GM19043 (cell line): ENCODE measurements at regions not wholly inside any gene's neighbourhood (a gene's known extent, or its start where the extent isn't known, plus 50 kb on each side); places are given as distances from the start of the nearest gene placed in this dataset.
A peak's percentile ranks its signal among the peaks of the same experiment; 100 is the strongest.
"Not testable (repeated sequence)": the region's sequence is repeated elsewhere in the genome, so short reads cannot be mapped to it uniquely, and the experiment has no call there.

Experiments used
- ATAC-seq: cut with Tn5 transposase; IDR thresholded peaks from one replicate; pipeline ENCODE4 v1.9.1; 2021; ENCODE audit warnings: low read depth; ENCODE audit not compliant: unreplicated experiment

- ATAC-seq: not testable (repeated sequence)
These were observed 191.0 kb downstream of the CRLF2 start for GRCh38 chrX:1021314-1021993.

GRCh38 chrX:1020634-1021166 lies 191.7 kb downstream of the CRLF2 start:
- ATAC-seq: no peak

DNA sequence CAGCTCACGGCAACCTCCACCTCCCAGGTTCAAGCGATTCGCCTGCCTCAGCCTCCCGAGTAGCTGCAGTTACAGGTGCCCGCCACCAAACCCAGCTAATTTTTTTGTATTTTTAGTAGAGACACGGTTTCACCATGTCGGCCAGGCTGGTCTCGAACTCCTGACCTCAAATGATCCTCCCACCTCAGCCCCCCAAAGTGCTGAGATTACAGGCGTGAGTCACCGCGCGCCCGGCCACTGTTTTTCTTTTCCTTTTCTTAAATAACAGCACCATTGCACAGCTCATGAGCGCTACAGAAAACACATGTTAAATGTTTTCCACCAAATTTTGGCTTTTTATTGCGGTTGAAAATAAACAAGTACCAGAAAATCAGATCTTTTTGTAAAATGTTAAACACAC lies 195.5 kb downstream of the CRLF2 start:
- not testable (repeated sequence) for ATAC-seq

DNA sequence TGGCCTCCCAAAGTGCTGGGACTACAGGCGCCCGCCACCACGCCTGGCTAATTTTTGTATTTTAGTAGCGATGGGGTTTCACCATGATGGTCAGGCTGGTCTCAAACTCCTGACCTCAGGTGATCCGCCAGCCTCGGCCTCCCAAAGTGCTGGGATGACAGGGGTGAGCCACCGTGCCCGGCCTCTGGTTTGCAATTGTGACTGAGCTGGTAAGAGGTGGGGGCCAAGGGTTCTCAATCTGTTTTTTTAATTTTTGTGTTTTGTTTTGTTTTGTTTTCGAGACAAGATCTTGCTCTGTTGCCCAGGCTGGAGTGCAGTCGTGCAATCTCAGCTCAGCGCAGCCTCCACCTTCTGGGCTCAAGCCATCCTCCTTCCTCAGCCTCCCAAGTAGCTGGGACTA lies 196.2 kb downstream of the CRLF2 start:
- ATAC-seq: not testable (repeated sequence)

GRCh38 chrX:1012678-1013300 lies 199.7 kb downstream of the CRLF2 start:
- ATAC-seq: no peak

DNA sequence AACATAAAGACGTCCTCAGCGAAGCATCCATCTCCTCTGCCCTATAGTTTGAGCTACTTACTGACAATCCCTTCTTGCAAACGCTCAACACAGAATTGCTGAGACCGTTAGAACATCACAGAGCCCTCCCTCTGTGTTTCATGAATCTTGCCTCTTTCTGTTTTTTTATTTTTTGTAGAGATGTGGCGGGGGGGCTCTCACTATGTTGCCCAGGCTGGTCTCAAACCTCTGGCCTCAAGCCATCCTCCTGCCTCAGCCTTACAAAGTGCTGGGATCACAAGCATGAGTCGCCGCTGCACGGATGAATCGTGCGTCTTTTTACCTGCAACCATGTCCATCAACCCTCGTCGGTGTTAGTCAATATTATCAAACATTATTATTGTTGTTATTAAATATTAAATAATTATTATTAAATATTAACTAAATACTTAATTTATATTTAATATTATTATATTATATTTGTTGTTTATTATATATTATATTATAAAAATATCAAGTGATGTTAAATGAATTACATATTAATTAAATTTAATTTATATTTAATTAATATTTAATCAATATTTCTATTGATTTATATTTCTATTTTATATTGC lies 200.7 kb downstream of the CRLF2 start:
- no peak for ATAC-seq

- no peak for ATAC-seq
These were observed 202.7 kb downstream of the CRLF2 start for GRCh38 chrX:1009771-1010170.

DNA sequence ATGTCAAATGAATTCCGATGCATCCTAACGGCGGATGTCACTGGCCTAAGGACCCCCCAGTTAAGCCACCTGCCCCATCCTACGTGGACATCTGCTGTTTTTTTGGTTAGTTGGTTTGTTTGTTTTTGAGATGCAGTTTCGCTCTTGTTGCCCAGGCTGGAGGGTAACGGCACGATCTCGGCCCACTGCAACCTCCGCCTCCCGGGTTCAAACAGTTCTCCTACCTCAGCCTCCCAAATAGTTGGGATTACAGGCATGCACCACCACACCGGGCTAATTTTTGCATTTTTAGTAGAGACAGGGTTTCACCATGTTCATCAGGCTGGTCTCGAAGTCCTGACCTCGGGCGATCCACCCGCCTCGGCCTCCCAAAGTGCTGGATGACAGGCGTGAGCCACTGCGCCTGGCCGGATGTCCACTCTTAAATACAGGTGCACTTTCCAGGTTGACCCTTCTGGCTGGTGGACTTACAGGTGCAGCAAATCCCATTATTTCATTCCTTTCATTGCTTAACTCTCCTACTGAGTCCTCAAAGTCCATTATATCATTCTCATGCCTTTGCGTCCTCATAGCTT lies 206.2 kb downstream of the CRLF2 start:
- no peak for ATAC-seq

DNA sequence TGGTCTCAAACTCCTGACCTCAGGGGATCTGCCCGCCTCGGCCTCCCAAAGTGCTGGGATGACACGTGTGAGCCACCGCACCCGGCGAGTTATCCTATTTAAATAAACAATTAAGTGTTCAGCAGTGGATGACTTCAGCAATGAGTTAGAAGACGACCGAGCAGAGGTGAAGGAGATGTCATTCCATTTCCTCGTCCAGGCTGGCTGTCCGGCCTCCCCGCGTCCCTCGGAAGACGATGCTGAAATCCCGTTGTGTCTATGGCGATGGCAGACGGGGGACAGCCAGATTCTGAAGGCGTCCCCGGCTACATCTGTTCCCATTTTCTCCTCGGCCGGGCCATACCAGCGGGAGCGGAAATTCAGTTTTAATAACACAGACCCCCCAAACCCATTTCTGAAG lies 209.8 kb downstream of the CRLF2 start:
- ATAC-seq: no peak

DNA sequence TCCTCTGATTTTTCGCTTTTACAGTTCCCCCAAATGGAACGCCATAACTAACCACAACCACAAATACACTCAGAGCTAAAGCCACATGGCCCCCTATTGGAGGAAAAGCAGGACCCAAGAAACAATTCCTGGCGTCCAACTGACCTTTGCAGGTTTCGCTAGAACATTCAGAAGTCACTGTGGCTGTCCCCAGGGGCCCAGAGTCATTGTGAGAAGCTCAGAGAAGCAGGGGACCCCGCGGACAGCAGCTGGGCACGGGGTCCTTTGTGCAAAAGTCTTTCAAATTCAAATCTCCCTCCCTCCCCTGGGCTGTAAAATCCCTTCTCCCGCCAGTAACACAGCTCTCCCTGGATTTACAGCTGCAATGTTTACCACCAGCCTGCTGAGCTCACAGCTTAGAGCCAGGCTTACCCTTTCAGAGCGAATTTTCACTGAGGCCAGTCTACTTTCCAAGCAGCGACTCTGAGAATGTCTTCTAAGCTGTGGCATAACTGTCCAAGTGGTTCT lies 214.8 kb downstream of the CRLF2 start:
- ATAC-seq: peak; percentile 57

DNA sequence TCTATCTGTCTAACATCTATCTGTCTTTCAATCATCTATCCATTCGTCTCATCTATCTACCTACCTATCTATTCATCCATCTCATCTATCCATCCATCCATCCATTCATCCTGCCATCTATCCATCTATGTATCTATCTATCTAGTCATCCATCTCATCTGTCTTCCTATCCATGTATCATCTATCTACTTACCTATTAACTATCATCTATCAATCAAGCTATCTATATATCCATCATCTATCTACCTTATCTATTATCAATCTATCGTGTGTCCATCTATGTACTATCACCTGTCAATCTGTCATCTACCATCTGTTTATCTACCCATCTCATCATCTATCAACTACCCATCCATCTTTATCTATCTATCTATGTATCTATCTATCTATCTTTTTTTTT lies 217.7 kb downstream of the CRLF2 start:
- no peak for ATAC-seq

DNA sequence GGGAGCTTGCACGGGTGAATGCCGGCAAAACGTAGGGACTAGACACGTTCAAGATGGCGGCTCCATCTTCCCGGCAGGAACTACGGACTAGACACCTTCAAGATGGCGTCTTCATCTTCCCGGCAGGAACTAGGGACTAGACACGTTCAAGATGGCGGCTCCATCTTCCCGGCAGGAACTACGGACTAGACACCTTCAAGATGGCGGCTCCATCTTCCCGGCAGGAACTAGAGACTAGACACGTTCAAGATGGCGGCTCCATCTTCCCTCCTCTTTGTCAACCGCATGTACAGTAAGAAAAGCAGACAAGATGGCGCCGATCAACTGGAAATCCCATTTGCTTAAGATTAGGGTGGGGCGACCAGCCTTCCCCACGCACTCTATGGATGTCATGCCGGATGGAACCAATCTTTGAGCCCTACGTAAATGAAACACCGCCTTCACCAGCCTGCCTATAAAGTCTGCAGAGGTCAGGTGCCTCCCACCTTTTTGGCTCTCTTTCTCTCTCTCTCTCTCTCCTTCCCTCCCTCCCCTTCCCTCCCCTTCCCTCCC lies 222.4 kb downstream of the CRLF2 start:
- peak; percentile 76 for ATAC-seq

GRCh38 chrX:988530-988929 lies 223.9 kb downstream of the CRLF2 start:
- ATAC-seq: not testable (repeated sequence)

GRCh38 chrX:981791-982626 lies 230.4 kb downstream of the CRLF2 start:
- no peak for ATAC-seq

DNA sequence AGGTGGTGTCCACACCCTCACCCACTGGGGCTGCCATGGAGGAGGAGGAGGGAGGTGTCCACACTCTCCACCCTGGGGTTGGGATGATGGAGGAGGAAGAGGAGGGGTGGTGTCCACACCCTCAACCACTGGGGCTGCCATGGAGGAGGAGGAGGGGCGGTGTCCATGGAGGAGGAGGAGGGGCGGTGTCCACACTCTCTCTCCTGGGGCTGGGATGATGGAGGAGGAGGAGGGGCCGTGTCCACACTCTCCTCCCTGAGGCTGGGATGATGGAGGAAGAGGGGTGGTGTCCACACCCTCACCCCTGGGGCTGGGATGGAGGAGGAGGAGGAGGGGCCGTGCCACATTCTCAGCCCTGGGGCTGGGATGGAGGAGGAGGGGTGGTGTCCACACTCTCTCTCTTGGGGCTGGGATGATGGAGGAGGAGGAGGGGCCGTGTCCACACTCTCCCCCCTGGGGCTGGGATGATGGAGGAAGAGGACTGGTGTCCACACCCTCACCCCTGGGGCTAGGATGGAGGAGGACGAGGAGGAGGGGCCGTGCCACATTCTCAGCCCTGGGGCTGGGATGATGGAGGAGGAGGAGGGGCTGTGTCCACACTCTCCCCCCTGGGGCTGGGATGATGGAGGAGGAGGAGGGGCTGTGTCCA lies 231.7 kb downstream of the CRLF2 start:
- no peak for ATAC-seq

DNA sequence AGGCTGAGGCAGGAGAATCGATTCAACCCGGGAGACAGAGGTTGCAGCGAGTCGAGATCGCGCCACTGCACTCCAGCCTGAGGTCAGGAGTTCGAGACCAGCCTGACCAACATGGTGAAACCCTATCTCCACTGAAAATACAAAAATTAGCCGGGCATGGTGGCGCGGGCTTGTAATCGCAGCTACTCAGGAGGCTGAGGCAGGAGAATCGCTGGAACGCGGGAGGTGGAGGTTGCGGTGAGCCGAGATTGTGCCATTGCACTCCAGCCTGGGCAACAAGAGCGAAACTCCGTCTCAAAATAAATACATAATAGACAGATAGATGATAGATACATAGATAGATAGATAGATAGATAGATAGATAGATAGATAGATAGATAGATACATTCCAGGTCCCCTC lies 233.3 kb downstream of the CRLF2 start:
- not testable (repeated sequence) for ATAC-seq

GRCh38 chrX:973010-973632 lies 239.3 kb downstream of the CRLF2 start:
- ATAC-seq: no peak

GRCh38 chrX:968148-968965 lies 244.1 kb downstream of the CRLF2 start:
- no peak for ATAC-seq
